Left colon (tissue), 2 donors: ENCODE measurements at regions not wholly inside any gene's neighbourhood (a gene's known extent, or its start where the extent isn't known, plus 50 kb on each side); places are given as distances from the start of the nearest gene placed in this dataset.
A peak's percentile ranks its signal among the peaks of the same experiment; 100 is the strongest.

ENCODE experiments used
- ATAC-seq: fragments of 200-7000 bp; cut with Tn5 transposase; one replicate; pipeline ENCODE4 v1.9.1; 2020; ENCODE audit warnings: mild to moderate bottlenecking, moderate library complexity
- DNase-seq, 2 donors: peaks; one replicate each; pipeline ENCODE4 v3.0.0-alpha.2; 2020
- intact Hi-C, 2 donors: fragments of 100-400 bp; cut with DNase I in 1 of 2; cut with micrococcal nuclease in 1 of 2; formaldehyde crosslinking; loops; one replicate each; pipeline versions ENCODE4 v1.11.2 to v1.14.0; 2022; cut with DNase I, micrococcal nuclease
- donor health status: DM: no; HTN: no; CAD: no.
- donor health status: DM: yes; HTN: yes; CAD: no.

GRCh38 chr7:155222573-155222972, 75.1 kb upstream of the INSIG1 start:
- DNase-seq (no peak), ATAC-seq (no peak)
- intact Hi-C loops: no loop called here

GRCh38 chr7:155223021-155223420, 74.7 kb upstream of the INSIG1 start:
- intact Hi-C loops: no loop called here
- ATAC-seq: no peak
- no peak for DNase-seq

GRCh38 chr7:155223503-155223902, 74.2 kb upstream of the INSIG1 start:
- DNase-seq: no peak
- intact Hi-C loops: no loop called here
- no peak for ATAC-seq

- intact Hi-C loops: no loop called here
- DNase-seq: no peak
- peak; percentile 16 for ATAC-seq
These were observed 73.4 kb upstream of the INSIG1 start for GRCh38 chr7:155224116-155224811.

DNA sequence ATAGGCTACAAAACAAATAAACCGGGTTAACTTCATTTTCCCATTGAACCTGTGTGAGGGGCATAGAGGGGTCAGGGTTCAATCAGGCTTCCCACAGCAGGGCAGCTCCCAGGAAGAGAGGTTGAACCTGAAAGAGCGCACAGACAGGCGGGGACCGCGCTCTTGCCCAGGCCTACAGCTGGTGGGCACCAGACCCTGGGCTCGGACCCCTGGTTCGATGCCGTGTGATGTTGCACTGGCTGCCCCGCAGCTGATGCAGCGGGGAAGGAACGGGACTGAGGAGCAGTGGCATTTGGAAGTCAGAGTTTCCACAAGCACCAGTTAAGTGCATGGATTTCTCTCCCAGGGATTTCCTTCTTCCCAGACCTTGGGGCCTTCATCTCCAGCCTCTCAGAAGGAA, 72.6 kb upstream of the INSIG1 start:
- DNase-seq: no peak
- ATAC-seq: no peak
- intact Hi-C loops: no loop called here

GRCh38 chr7:155225516-155225915, 72.2 kb upstream of the INSIG1 start:
- no peak for ATAC-seq
- DNase-seq: no peak
- intact Hi-C loops: no loop called here

GRCh38 chr7:155226261-155227003, 71.2 kb upstream of the INSIG1 start:
- intact Hi-C loops: no loop called here
- no peak for ATAC-seq
- DNase-seq: no peak

GRCh38 chr7:155227004-155227787, 70.5 kb upstream of the INSIG1 start:
- DNase-seq (no peak), ATAC-seq (no peak)

GRCh38 chr7:155227788-155228458, 69.8 kb upstream of the INSIG1 start:
- no peak for ATAC-seq
- DNase-seq: no peak
- intact Hi-C loops: no loop called here

More at GRCh38 chr7:155227004-155227787, 70.5 kb upstream of the INSIG1 start:
- intact Hi-C loops: no loop called here

DNA sequence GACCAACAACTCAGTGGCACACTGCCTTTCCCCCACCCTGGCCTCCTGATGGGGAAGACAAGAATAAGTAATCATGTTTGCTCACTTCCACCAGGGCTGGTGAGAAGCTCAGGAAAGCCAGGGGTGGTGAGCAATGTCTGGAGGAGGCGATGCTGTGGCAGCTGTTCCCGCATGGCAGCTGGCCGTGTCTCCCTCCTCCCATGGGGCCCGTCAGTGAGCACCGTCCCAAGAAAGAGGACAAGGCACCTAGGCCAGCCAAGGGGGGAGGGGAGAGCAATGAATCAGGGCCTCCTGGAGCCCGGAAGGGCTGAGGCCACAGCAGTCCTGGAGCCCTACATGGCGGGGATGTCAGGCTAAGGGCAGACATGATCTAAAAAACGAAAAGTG, 69.2 kb upstream of the INSIG1 start:
- ATAC-seq: no peak
- intact Hi-C loops: no loop called here
- no peak for DNase-seq

DNA sequence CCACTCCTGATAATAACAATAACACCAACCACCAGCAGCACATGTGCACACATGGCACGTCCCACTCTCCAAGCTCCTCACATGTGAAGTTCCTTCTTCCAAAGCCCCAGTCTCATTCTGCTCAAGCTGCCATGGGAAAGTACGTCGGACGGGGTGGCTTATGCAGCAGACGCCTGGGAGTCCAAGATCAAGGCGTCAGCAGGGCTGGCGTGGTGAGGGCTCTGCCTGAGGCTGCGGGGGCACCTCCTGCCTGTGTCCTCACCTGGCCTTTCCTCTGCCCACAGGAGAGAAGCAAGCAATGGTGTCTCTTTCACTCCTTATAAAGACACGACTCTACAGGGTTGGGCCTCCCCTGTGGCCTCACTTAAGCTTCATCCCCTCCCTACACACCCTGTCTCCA, 68.8 kb upstream of the INSIG1 start:
- DNase-seq (no peak), ATAC-seq (no peak)
- intact Hi-C loops: no loop called here

DNA sequence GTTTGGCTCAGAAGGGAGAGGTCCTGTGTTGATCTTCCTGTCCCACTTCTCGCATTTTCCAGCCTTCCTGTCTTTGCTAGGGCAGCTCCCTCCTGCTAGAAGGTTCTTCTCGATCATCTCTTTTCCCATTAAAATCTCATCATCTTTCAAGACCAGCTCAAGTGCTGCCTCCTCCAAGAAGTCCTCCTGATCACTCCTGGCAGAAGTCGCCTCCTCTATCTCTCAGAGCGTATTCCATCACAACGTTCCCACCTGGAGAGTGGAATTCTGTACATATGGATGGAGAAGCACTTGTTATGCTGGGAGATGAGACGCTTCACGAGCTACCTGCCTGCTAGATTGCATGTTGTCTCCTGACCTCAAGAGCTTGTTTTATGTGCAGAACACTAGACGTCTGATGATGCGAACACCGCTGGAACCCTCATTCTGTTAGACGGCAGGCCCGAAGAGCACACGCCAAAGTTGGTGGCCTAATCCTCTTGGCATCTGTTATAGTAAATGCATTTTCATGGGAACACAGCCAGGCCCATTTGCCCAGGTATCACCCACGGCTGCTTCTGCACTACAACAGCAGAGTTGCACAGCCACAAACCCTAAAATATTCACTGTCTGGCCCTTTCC, 68.0 kb upstream of the INSIG1 start:
- ATAC-seq (no peak), DNase-seq (no peak)
- intact Hi-C loops: no loop called here

DNA sequence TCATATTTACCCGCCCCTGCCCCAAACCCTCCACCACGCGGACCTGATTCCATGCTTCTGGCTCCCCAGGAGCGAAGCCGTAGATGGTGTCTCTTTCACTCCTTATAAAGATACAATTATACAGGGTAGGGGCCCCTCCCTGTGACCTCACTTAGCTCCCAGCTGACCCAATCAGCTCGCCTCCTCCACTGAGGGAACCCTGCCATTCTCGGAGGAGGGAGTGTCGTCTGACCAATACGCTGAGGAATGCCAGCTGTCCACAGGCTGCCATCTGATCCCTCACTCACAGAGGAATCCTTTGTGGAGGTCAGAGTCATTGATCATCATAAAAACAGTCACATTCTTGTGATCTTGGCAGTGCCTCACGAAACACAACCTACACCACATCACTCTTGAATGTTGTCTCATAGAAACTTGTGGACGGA, 67.5 kb upstream of the INSIG1 start:
- ATAC-seq (no peak), DNase-seq (no peak)
- intact Hi-C loops: no loop called here

DNA sequence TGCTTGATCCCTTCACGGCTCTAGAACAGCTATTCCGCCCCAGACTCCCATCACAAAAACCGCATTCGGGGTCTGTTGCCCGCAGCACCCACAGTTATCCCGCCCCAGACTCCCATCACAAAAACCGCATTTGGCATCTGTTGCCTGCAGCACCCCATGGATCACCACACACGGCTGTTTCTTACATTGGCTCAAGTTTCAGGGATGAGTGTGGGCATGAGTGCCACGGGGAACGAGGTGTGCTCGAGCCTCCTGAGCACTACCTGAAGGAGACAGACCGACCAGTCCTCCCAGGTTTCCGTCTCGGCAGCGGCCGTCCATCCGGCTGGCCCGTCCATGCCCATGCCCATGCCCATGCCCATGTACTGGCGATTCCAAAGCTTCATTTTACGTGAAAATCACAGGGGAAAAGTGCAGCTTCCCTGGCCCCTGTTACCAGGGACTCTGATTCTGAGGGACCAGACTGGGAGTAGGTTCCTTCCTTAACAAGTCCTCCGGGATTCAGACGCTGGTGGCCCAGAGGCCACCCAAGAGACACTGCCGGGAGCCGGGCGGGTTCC, 66.4 kb upstream of the INSIG1 start:
- ATAC-seq (no peak), DNase-seq (no peak)
- intact Hi-C loops: no loop called here

DNA sequence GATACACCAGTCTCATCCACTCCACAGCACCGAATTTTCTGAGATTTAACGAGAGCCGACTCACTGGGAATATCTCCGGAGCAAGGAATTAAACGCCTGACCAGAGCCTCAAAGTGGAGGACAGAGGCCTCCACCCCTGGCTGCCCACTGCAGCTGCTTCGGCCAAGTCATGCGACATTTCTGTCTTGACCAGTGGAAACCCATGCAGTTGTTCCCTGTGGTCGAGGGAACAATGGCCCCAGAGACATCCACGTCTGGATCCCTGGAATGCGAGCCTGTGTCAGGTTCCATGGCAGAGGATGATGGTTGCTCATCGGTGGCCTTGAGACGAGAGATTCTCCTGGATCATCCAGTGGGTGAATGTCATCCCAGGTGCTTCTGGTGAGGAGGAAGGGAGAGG, 65.7 kb upstream of the INSIG1 start:
- intact Hi-C loops: no loop called here
- ATAC-seq: no peak
- DNase-seq: no peak

GRCh38 chr7:155232911-155233310, 64.8 kb upstream of the INSIG1 start:
- intact Hi-C loops: no loop called here

DNA sequence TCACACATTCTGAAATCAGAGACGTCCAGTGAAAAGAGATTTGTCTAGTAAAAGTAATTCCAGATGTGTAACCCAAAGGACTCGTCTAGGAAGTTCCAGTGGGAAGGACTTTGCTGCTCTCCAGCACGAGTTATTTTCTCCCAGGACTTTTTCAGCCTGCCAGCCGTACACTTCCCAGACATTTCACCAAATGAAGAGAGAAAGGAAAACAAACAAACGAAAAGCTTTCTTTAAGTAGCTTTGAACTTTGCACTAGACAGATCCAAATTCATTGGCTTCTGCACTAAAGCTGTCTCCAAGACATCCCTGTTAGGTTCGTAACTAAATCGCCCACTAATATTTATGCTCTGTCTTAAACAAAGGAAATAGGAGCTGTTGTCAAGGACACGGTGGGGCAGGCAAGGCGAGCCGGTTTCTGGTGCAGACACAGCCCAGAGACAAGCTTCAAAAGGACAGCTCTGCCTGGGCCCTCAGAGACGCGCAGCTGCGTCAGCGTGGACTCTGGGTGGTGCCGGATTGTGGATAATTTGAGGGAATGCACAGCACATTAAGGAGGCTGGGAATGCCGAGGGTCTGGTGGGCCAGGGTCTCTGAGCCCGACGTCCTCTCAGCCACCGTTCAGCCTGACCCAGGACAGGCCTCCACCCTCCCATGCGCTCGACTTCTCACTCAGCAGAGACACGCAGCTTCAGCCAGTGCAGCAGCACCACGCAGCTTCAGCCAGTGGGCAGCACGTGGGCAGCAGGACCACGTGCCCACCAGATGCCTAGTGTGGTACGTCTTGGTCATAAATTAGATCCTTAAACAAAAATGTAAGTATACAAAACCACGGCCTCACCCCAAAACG, 64.1 kb upstream of the INSIG1 start:
- no peak for DNase-seq
- intact Hi-C loops: no loop called here
- ATAC-seq: no peak

More at GRCh38 chr7:155232911-155233310, 64.8 kb upstream of the INSIG1 start:
- ATAC-seq (no peak), DNase-seq (no peak)

DNA sequence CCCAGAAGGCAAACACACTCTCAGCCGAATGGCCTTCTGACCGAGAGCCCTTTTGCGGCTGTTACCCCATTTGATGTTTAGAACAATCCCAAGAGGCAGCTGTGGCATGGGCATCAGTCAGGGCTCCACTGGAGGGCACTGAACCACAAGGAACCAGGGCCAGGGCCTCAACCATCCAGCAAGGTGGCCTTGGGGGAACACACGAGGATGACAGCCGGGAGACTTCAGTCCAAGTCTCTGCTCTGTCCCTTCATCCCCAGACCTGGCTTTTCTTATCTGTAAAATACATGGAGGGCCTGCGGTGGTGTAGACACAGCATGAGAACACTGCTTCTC, 63.6 kb upstream of the INSIG1 start:
- intact Hi-C loops: no loop called here
- DNase-seq (no peak), ATAC-seq (no peak)
